Naive thymus-derived CD8-positive, alpha-beta T cell (primary cell): ENCODE measurements at regions not wholly inside any gene's neighbourhood (a gene's known extent, or its start where the extent isn't known, plus 50 kb on each side); places are given as distances from the start of the nearest gene placed in this dataset.

Experiments used
- ATAC-seq, 2 donors: fragments of 150-1000 bp; cut with Tn5 transposase in 1 of 2; sonication (Bioruptor Pico), chemical (Tn5 transposase) in 1 of 2; 1 replicate in 1 of 2; 2 replicates in 1 of 2; pipeline ENCODE4 v1.10.0; 2021; ENCODE audit warnings: mild to moderate bottlenecking in 2 of 2, moderate library complexity in 2 of 2
- POLR2A ChIA-PET: fragments of 350-600 bp; sonication (Branson Sonifier 250); formaldehyde crosslinking; loops from one replicate; lab custom pipeline; 2021; ENCODE audit warnings: antibody characterized with exemption; lab: Charles Lee
- DNase-seq, 10 donors: peaks; one replicate each; pipeline versions ENCODE4 v3.0.0 to v3.0.0-alpha.2; 2020 to 2022
- H3K27ac Mint-ChIP-seq, 10 donors: one replicate each; pipeline ENCODE4 v1.8.0; 2020 to 2022; ENCODE audit warnings: mild to moderate bottlenecking in 10 of 10, mixed read lengths in 10 of 10, moderate library complexity in 4 of 10, inconsistent platforms in 1 of 10
- H3K27me3 Mint-ChIP-seq, 5 donors: one replicate each; pipeline ENCODE4 v1.8.0; 2021 to 2022; ENCODE audit warnings: mixed read lengths in 5 of 5
- H3K36me3 Mint-ChIP-seq, 3 donors: one replicate each; pipeline ENCODE4 v1.8.0; 2020 to 2022; ENCODE audit warnings: mixed read lengths in 3 of 3, mild to moderate bottlenecking in 2 of 3, inconsistent platforms in 1 of 3
- H3K4me1 Mint-ChIP-seq, 4 donors: one replicate each; pipeline ENCODE4 v1.8.0; 2021 to 2022; ENCODE audit warnings: mixed read lengths in 4 of 4
- H3K4me3 Mint-ChIP-seq, 10 donors: one replicate each; pipeline ENCODE4 v1.8.0; 2020 to 2022; ENCODE audit warnings: mild to moderate bottlenecking in 10 of 10, mixed read lengths in 10 of 10, moderate library complexity in 6 of 10, inconsistent platforms in 1 of 10
- H3K9me3 Mint-ChIP-seq, 9 donors: one replicate each; pipeline ENCODE4 v1.8.0; 2020 to 2022; ENCODE audit warnings: mixed read lengths in 9 of 9, mild to moderate bottlenecking in 3 of 9, inconsistent platforms in 1 of 9, moderate library complexity in 1 of 9

DNA sequence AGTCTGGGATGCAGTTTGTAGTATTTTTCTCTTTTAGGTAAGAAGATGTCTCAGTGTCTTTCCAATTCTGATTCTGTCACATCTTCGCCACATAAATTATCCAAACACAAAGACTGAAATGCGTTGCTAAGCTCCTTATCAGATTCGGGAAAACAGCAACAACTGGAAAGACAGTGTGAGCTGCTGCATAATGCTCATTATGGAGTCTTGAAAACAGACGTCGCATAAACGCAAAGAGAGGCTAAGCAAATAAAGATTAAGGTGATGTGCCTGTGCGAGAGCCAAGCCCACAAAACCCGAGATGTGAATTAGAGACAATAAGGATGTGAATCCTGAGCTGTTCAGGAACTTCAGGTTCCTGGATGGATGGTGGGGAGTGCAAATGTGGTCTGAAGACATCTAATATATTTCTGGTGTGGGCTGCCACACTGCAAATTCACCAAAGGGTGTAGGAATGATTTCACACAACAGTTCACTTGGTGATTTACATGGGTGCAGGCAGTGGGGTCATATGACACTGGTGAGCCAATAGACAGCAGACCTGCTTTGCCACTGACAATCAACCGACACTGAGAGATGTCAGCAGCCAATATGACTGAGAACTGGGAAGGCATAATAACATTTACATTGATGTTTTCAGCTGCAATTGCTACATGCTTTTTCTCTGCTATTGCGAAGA is 195.8 kb downstream of the MTX2 start:
- H3K9me3 Mint-ChIP-seq, result no peaks in the 10 kb centered on the region
- H3K4me1 Mint-ChIP-seq, result no peaks in the 10 kb centered on the region
- H3K4me3 Mint-ChIP-seq, result no peak overlapping the region
- no peaks in the 10 kb centered on the region for H3K36me3 Mint-ChIP-seq
- H3K27me3 Mint-ChIP-seq, result peaks cover 19 to 69% (median 30%) of the 10 kb centered on the region in 5 donors
- no peak overlapping the region for H3K27ac Mint-ChIP-seq
- ATAC-seq (no peak), DNase-seq (no peak)
- POLR2A ChIA-PET, result no interaction called here

DNA sequence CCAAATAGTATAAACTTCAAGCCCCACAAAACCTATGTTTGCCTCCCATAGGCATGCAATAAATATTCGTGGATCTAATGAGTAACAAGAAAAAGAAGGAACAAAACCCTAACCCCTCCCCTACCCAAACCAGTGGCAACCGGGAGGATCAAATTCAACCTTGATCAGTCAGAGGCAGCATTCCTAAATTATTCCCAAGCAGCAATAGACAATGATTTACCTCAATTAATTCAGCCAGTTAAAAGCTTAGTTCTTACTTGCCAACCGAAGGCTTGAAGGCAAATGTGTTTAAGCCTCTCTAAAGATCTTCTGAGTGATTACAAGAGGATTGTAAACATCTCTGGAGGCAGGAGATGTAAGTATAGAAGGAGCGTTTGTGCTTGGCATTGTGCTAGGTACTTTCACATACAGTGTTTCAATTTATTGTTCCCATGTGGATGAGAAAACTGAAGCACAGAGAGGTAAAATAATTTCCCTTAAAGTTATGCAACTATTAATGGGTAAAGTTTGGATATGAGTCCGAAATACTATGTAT is 197.7 kb downstream of the MTX2 start:
- H3K27ac Mint-ChIP-seq, result no peak overlapping the region
- no peak for ATAC-seq

DNA sequence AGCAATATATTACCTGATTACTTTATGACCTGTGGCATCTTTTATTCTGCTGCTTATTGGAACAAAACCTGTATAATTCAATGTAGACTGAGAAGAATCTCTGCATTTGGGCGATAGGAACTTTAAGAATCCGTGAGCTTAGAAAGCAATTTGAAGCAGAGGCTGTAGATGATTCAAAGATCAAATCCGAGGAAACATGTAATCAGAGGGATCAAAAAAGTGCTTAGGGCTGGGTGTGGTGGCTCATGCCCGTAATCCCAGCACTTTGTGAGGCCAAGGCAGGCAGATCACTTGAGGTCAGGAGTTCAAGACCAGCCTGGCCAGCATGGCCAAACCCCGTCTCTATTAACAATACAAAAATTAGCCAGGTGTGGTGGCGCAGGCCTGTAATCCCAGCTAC is 198.4 kb downstream of the MTX2 start:
- Mint-ChIP-seq H3K36me3 (no peaks in the 10 kb centered on the region), H3K9me3 (no peaks in the 10 kb centered on the region), H3K27me3 (peaks cover 16 to 51% (median 26%) of the 10 kb centered on the region in 5 donors), H3K4me3 (no peak overlapping the region), H3K27ac (no peak overlapping the region), H3K4me1 (peaks cover 2 to 8% (median 7%) of the 10 kb centered on the region in 4 donors)
- POLR2A ChIA-PET, result no interaction called here
- ATAC-seq, result no peak
- no peak for DNase-seq

More for the DNA sequence above, 197.7 kb downstream of the MTX2 start:
- no peak for DNase-seq
- H3K4me1 Mint-ChIP-seq, result peaks cover 0 to 2% (median under 1%) of the 10 kb centered on the region in 4 donors
- peaks cover 19 to 57% (median 29%) of the 10 kb centered on the region in 5 donors for H3K27me3 Mint-ChIP-seq
- H3K9me3 Mint-ChIP-seq, result no peaks in the 10 kb centered on the region
- POLR2A ChIA-PET, result no interaction called here
- H3K4me3 Mint-ChIP-seq, result no peak overlapping the region
- H3K36me3 Mint-ChIP-seq, result no peaks in the 10 kb centered on the region

DNA sequence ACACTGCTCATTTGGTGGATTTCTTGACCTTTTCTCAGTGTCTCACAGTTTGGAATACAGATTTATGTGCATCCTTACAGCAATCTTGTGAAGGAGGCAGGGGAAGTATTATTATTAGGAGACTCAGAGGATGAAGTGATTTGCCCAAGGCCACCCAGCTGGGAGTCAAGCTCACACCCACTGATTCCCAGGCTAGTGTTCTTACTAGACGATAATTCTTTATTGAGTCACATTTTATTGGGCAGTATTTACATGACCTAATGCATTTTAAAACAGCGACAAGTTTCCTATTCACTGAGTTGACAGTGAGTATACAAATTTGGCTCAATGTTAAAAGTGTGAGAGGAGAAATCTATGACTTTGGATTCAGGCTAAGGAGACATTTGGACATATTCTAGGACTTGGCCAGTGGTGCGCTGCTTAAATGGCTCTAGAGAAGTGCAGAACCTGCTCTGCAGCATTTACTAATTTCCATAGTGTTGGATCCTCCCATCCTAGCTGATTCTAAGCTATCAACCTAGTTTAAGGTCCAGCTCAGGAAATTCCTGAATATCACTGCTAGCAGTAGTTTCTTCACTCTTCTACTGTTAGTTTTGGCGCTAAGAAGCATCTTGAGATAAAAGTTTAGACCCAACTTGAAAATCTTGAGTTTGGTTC is 199.3 kb downstream of the MTX2 start:
- H3K27me3 Mint-ChIP-seq, result peaks cover 12 to 44% (median 24%) of the 10 kb centered on the region in 5 donors
- no peaks in the 10 kb centered on the region for H3K36me3 Mint-ChIP-seq
- peaks cover 4 to 18% (median 14%) of the 10 kb centered on the region in 4 donors for H3K4me1 Mint-ChIP-seq
- no peaks in the 10 kb centered on the region for H3K9me3 Mint-ChIP-seq
- DNase-seq, result no peak
- no peak for ATAC-seq
- POLR2A ChIA-PET, result no interaction called here
- no peak overlapping the region for H3K4me3 Mint-ChIP-seq
- no peak overlapping the region for H3K27ac Mint-ChIP-seq

DNA sequence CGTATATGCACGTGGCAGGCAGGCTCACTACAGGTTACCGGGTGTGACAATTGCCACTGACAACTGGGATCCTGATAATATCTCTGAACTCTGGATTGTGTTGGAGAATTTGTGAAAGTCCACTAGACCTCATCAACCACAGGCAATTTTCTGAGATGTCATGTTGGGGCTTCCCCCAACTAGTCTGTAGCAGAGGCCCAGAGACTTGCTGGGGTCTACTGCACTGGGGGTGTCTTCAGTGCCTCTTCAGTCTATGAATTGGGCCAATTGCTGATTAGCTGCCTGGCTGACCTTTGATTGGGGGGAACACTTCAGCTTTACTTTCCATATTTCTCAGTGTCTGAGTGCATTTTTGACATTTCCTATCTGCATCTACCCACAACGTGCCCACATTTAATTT is 201.5 kb downstream of the MTX2 start:
- H3K36me3 Mint-ChIP-seq, result peaks cover 0 to 3% (median 0%) of the 10 kb centered on the region in 3 donors
- ATAC-seq (no peak), DNase-seq (no peak)
- H3K4me3 Mint-ChIP-seq, result no peak overlapping the region
- POLR2A ChIA-PET, result no interaction called here
- peaks cover 0 to 2% (median 0%) of the 10 kb centered on the region in 9 donors for H3K9me3 Mint-ChIP-seq
- H3K27me3 Mint-ChIP-seq, result peaks cover 0 to 23% (median 11%) of the 10 kb centered on the region in 5 donors
- no peak overlapping the region for H3K27ac Mint-ChIP-seq
- peaks cover 6 to 19% (median 18%) of the 10 kb centered on the region in 4 donors for H3K4me1 Mint-ChIP-seq

DNA sequence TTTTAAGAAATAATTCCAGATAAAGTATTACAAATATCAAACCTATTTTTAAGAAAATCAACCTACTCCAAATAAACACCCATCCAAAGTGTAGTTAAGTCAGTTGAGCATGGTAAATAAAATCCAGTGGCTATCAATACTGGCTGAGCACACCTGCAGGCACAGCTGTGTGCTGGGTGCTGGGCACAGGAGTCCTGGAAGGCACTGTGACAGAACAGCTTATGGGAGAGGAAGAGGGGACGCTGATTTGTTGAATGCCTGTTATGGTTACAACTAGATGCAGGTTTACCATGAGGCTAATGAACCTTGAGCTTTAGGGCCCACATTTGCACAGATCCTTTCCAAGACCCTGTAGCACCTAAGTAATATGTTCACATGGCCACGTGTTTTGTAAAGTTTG is 202.7 kb downstream of the MTX2 start:
- peak overlapping the region in 2 of 10 donors; percentile 2 to 82 for H3K4me3 Mint-ChIP-seq
- H3K36me3 Mint-ChIP-seq, result peaks cover 0 to 3% (median 0%) of the 10 kb centered on the region in 3 donors
- H3K9me3 Mint-ChIP-seq, result peaks cover 0 to 2% (median 0%) of the 10 kb centered on the region in 9 donors
- H3K27ac Mint-ChIP-seq, result no peak overlapping the region
- peaks cover 6 to 19% (median 18%) of the 10 kb centered on the region in 4 donors for H3K4me1 Mint-ChIP-seq
- ATAC-seq (no peak), DNase-seq (no peak)
- POLR2A ChIA-PET, result no interaction called here
- H3K27me3 Mint-ChIP-seq, result peaks cover 0 to 11% (median 5%) of the 10 kb centered on the region in 5 donors

DNA sequence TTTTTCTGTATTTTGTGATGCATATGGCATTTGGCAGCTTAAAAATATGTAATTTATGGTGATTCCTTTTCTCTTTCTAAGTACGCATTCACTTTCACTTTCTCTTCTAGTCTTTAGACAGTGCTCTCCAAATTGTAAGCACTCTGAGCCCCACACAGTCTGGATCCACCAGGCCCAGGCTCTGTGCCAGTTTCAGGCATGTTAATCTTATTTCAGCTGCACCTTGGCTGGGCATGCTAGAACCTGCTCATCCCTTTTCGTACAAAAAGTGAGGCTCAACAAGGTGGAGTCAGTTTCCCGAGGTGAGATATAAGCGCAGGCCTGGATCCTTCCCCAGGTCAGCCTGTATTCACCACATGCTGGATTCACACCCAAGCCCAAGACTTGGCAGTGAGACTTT is 203.9 kb downstream of the MTX2 start:
- Mint-ChIP-seq H3K27ac (peak overlapping the region in 9 of 10 donors; percentile 30 to 91 (median 80)), H3K9me3 (peaks cover 0 to 2% (median 0%) of the 10 kb centered on the region in 9 donors), H3K4me3 (peak overlapping the region; percentile 56 to 83 (median 78)), H3K36me3 (peaks cover 0 to 3% (median 0%) of the 10 kb centered on the region in 3 donors), H3K4me1 (peaks cover 6 to 19% (median 18%) of the 10 kb centered on the region in 4 donors), H3K27me3 (peaks cover 0 to 4% (median 2%) of the 10 kb centered on the region in 5 donors)
- ATAC-seq (peak; percentile 59 to 61), DNase-seq (peak in 2 of 10 donors; percentile 15 to 25)
- POLR2A ChIA-PET, result no interaction called here

DNA sequence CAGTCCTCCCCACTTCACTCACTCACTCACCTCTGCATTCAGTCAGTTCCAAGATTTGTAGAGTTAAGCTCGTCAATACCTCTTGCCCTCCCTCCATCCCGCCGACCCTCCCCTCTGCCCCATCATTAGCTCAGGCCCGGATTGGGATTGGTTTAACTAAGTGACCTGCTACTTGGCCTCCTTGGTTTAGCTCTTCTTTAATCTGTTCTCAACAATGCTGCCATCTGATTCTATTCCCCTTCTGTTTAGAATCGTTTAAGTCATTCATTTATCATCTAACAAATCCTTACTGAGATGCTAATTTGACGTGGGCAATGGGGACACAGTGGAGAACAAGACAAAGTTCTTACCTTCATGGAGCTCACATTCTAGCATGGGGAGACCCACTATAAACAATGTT is 204.6 kb downstream of the MTX2 start:
- ATAC-seq (no peak), DNase-seq (no peak)
- Mint-ChIP-seq H3K4me3 (peak overlapping the region in 7 of 10 donors; percentile 1 to 83 (median 80)), H3K27me3 (peaks cover 0 to 3% (median 2%) of the 10 kb centered on the region in 5 donors), H3K9me3 (peaks cover 0 to 2% (median 0%) of the 10 kb centered on the region in 9 donors), H3K27ac (peak overlapping the region in 4 of 10 donors; percentile 27 to 80 (median 76)), H3K36me3 (peaks cover 0 to 3% (median 0%) of the 10 kb centered on the region in 3 donors), H3K4me1 (peaks cover 6 to 19% (median 18%) of the 10 kb centered on the region in 4 donors)
- POLR2A ChIA-PET, result no interaction called here

DNA sequence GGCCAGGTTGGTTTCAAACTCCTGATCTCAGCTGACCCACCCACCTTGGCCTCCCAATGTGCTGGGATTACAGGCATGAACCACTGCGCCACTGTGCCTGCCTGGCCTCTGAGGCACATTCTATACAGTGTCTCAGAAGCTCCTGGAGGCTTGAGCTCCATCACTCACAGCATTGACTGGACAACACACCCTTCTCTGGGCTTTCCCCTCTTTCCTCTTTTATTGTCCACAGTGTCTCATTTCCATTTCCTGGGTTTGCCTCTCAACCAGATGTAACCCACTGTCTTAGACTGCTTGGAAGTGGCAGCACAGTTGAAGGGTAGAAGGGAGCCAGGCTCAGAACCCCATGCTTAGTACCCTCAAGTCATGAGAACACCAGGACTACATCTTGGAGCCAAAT is 208.1 kb downstream of the MTX2 start:
- no peak overlapping the region for H3K4me3 Mint-ChIP-seq
- POLR2A ChIA-PET, result no interaction called here

DNA sequence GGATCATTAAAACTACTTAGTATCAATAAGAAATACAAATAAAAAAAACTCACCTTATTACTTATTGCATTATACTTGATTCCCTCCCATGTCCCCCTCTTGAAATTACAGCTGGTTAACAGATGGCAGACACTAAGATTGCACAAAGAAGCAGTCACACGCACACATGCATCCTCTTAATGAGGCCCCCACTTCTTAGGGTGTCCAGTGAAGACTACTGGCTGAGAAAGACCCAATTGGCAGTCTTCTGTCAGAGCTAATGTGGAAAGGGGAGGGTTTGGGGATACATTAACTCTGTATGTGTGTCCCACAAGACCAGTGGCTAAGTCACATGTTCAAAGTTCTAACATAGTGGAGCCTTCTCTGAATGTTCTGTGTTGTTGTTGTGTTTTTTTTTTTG is 210.7 kb downstream of the MTX2 start:
- ATAC-seq, result no peak
- Mint-ChIP-seq H3K4me1 (no peaks in the 10 kb centered on the region), H3K36me3 (peaks cover 0 to 3% (median 0%) of the 10 kb centered on the region in 3 donors), H3K27ac (no peak overlapping the region), H3K9me3 (peaks cover 0 to 1% (median 0%) of the 10 kb centered on the region in 9 donors), H3K4me3 (no peak overlapping the region), H3K27me3 (peaks cover 10 to 21% (median 13%) of the 10 kb centered on the region in 5 donors)
- DNase-seq, result no peak
- POLR2A ChIA-PET, result no interaction called here

More for the DNA sequence above, 208.1 kb downstream of the MTX2 start:
- no peak for DNase-seq
- peaks cover 0 to 3% (median 0%) of the 10 kb centered on the region in 3 donors for H3K36me3 Mint-ChIP-seq
- H3K27me3 Mint-ChIP-seq, result peaks cover 6 to 14% (median 8%) of the 10 kb centered on the region in 5 donors
- H3K9me3 Mint-ChIP-seq, result peaks cover 0 to 2% (median 0%) of the 10 kb centered on the region in 9 donors
- peaks cover 6 to 16% (median 12%) of the 10 kb centered on the region in 4 donors for H3K4me1 Mint-ChIP-seq
- no peak overlapping the region for H3K27ac Mint-ChIP-seq
- no peak for ATAC-seq

DNA sequence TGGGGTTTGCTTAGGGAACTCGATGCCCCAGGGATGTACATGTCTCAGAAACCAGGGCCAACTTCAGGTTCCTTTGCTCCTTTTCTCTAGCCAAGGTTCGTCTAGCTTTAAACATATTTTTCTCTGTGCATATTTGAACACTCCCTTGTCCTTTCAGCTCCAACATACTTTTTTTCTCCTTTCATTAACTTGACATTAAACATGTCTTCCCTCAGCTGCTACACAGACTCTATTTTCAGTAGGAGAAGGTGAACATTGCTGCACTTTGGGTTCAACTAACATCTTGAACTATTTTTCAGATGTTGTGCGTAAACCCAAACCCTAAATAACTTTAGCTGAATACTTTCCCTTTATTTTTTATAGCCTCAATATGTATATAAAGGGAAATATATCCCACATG is 212.9 kb downstream of the MTX2 start:
- H3K27ac Mint-ChIP-seq, result no peak overlapping the region
- no peak overlapping the region for H3K4me3 Mint-ChIP-seq
- DNase-seq (no peak), ATAC-seq (no peak)
- peaks cover 10 to 37% (median 19%) of the 10 kb centered on the region in 5 donors for H3K27me3 Mint-ChIP-seq
- POLR2A ChIA-PET, result no interaction called here
- no peaks in the 10 kb centered on the region for H3K36me3 Mint-ChIP-seq
- no peaks in the 10 kb centered on the region for H3K4me1 Mint-ChIP-seq
- H3K9me3 Mint-ChIP-seq, result peaks cover 0 to 1% (median 0%) of the 10 kb centered on the region in 9 donors

DNA sequence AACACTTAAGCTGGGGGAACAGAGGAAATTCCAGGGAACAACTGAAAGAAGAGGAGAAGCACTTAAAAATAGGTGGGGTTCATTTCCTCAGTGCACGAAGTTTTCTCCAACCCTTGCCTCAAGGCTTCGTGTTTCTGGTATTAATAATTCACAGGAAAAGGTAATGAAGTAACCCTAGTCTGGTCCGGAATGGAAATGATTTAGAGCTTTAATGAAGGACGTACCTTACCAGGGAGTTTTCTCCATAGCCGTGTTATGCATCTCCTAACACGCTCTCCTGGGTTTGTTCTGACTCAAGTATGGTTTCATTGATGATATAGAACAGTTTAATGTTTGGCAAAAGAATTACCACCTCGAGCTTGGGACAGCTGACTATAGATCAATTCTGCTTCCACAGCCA is 214.2 kb downstream of the MTX2 start:
- peaks cover 0 to 1% (median 0%) of the 10 kb centered on the region in 9 donors for H3K9me3 Mint-ChIP-seq
- no peaks in the 10 kb centered on the region for H3K4me1 Mint-ChIP-seq
- H3K4me3 Mint-ChIP-seq, result no peak overlapping the region
- no peak for DNase-seq
- POLR2A ChIA-PET, result no interaction called here
- no peak for ATAC-seq
- H3K36me3 Mint-ChIP-seq, result no peaks in the 10 kb centered on the region
- peak overlapping the region in 1 of 10 donors; percentile 21 for H3K27ac Mint-ChIP-seq
- H3K27me3 Mint-ChIP-seq, result peaks cover 17 to 51% (median 25%) of the 10 kb centered on the region in 5 donors
